GM23338 (cell line): ENCODE measurements at regions not wholly inside any gene's neighbourhood (a gene's known extent, or its start where the extent isn't known, plus 50 kb on each side); places are given as distances from the start of the nearest gene placed in this dataset.

ENCODE experiments used
- ATAC-seq: fragments of 200-7000 bp; cut with Tn5 transposase; 3 replicates; pipeline ENCODE4 v1.9.1; 2020
- DNase-seq: peaks from one replicate; pipeline ENCODE4 v3.0.0-alpha.2; 2015; ENCODE audit warnings: low spot score
- H2AFZ ChIP-seq: fragments of 200-600 bp; sonication (generic); 2 replicates; pipeline ENCODE4 v1.8.0; 2016; ENCODE audit warnings: antibody characterized with exemption, mild to moderate bottlenecking, moderate library complexity
- H3F3A ChIP-seq: fragments of 200-600 bp; sonication (generic); replicated peaks from 2 replicates; pipeline ENCODE4 v1.8.0; 2017; ENCODE audit warnings: antibody characterized with exemption, mixed run types, low read depth
- H3K27ac ChIP-seq: fragments of 200-600 bp; sonication (generic); 2 replicates; pipeline ENCODE4 v1.6.1; 2016; ENCODE audit warnings: low read depth
- H3K27me3 ChIP-seq: fragments of 200-600 bp; sonication (generic); 2 replicates; pipeline ENCODE4 v1.8.0; 2016; ENCODE audit warnings: mild to moderate bottlenecking, mixed run types, moderate library complexity; ENCODE audit not compliant: insufficient read depth
- H3K36me3 ChIP-seq: fragments of 200-600 bp; sonication (generic); 2 replicates; pipeline ENCODE4 v1.8.0; 2016; ENCODE audit warnings: mild to moderate bottlenecking; ENCODE audit not compliant: insufficient read depth
- H3K4me1 ChIP-seq: fragments of 200-600 bp; sonication (generic); 2 replicates; pipeline ENCODE4 v1.8.0; 2016; ENCODE audit warnings: mild to moderate bottlenecking, moderate library complexity; ENCODE audit not compliant: insufficient read depth
- H3K4me2 ChIP-seq: fragments of 200-600 bp; sonication (generic); 2 replicates; pipeline ENCODE4 v1.7.1; 2017; ENCODE audit warnings: mixed run types
- H3K4me3 ChIP-seq: fragments of 200-600 bp; sonication (generic); 2 replicates; pipeline ENCODE4 v1.6.1; 2016; ENCODE audit warnings: mixed run types
- H3K79me2 ChIP-seq: fragments of 200-600 bp; sonication (generic); replicated peaks from 2 replicates; pipeline ENCODE4 v1.8.0; 2017; ENCODE audit warnings: mild to moderate bottlenecking; ENCODE audit not compliant: insufficient read depth
- H3K9me2 ChIP-seq: fragments of 200-600 bp; sonication (generic); 2 replicates; pipeline ENCODE4 v1.8.0; 2017; ENCODE audit not compliant: insufficient read depth
- H4K20me1 ChIP-seq: fragments of 200-600 bp; sonication (generic); replicated peaks from 2 replicates; pipeline ENCODE4 v1.8.0; 2017; ENCODE audit warnings: mild to moderate bottlenecking; ENCODE audit not compliant: insufficient read depth
- H3K27ac Mint-ChIP-seq: 2 replicates; pipeline ENCODE4 v1.8.0; 2020; ENCODE audit warnings: inconsistent platforms, mild to moderate bottlenecking, moderate library complexity, mixed read lengths
- H3K27me3 Mint-ChIP-seq: 3 replicates; pipeline ENCODE4 v1.8.0; 2022; ENCODE audit warnings: low read depth, mild to moderate bottlenecking, moderate library complexity, mixed read lengths, inconsistent platforms; ENCODE audit not compliant: insufficient read depth, poor library complexity
- H3K36me3 Mint-ChIP-seq: 3 replicates; pipeline ENCODE4 v1.8.0; 2021; ENCODE audit warnings: low read depth, mild to moderate bottlenecking, inconsistent platforms, moderate library complexity, mixed read lengths
- H3K4me1 Mint-ChIP-seq: 3 replicates; pipeline ENCODE4 v1.8.0; 2020; ENCODE audit warnings: mild to moderate bottlenecking, inconsistent platforms, mixed read lengths
- H3K4me3 Mint-ChIP-seq: 3 replicates; pipeline ENCODE4 v1.8.0; 2021; ENCODE audit warnings: moderate library complexity, mild to moderate bottlenecking, inconsistent platforms, mixed read lengths
- H3K9me3 Mint-ChIP-seq: 3 replicates; pipeline ENCODE4 v1.8.0; 2020; ENCODE audit warnings: moderate library complexity, mild to moderate bottlenecking, inconsistent platforms, mixed read lengths
- CREB1 ChIP-seq: fragments of 250-450 bp; sonication (Bioruptor Pico); IDR thresholded peaks from 2 replicates; pipeline ENCODE4 v1.5.0; 2020; ENCODE audit warnings: low read depth, mild to moderate bottlenecking, moderate library complexity
- EZH2 ChIP-seq: fragments of 200-600 bp; sonication (generic); IDR thresholded peaks from one replicate; pipeline ENCODE4 v1.8.0; 2017; ENCODE audit warnings: antibody characterized with exemption, mild to moderate bottlenecking, low read depth; ENCODE audit not compliant: unreplicated experiment
- JUNB ChIP-seq: IDR thresholded peaks from one replicate; pipeline ENCODE4 v1.6.1; 2016; ENCODE audit warnings: antibody characterized with exemption; ENCODE audit not compliant: unreplicated experiment
- STAT1 ChIP-seq: IDR thresholded peaks from one replicate; pipeline ENCODE4 v1.6.1; 2016; ENCODE audit warnings: antibody characterized with exemption; ENCODE audit not compliant: unreplicated experiment
- ZNF114 ChIP-seq: fragments of 250-450 bp; sonication (Bioruptor Pico); IDR thresholded peaks from 2 replicates; pipeline ENCODE4 v1.5.0; 2020; ENCODE audit warnings: mild to moderate bottlenecking, moderate library complexity
- ZNF331 ChIP-seq: fragments of 250-450 bp; sonication (Bioruptor Pico); IDR thresholded peaks from 2 replicates; pipeline ENCODE4 v1.5.0; 2020; ENCODE audit warnings: low read depth, mild to moderate bottlenecking, moderate library complexity
- TF ChIP-seq, protein P1 (sequence below), 2 experiments: fragments of 200-600 bp in 1 of 2; sonication (generic) in 1 of 2; conservative IDR thresholded peaks; 2 replicates each; pipeline versions ENCODE4 v1.5.1 to v1.6.1; 2016 to 2017; ENCODE audit warnings: antibody characterized with exemption in 2 of 2, low read depth in 2 of 2, mild to moderate bottlenecking in 2 of 2, moderate library complexity in 1 of 2
- TF ChIP-seq, protein P2 (sequence below): fragments of 250-450 bp; sonication (Bioruptor Pico); IDR thresholded peaks from 2 replicates; pipeline ENCODE4 v1.5.0; 2020; ENCODE audit warnings: mild to moderate bottlenecking, moderate library complexity
- TF ChIP-seq, protein P3 (sequence below): IDR thresholded peaks from 2 replicates; pipeline ENCODE4 v1.6.1; 2016; ENCODE audit warnings: antibody characterized with exemption
- TF ChIP-seq, protein P4 (sequence below): IDR thresholded peaks from one replicate; pipeline ENCODE4 v1.6.1; 2018; ENCODE audit warnings: antibody characterized with exemption; ENCODE audit not compliant: unreplicated experiment

DNA sequence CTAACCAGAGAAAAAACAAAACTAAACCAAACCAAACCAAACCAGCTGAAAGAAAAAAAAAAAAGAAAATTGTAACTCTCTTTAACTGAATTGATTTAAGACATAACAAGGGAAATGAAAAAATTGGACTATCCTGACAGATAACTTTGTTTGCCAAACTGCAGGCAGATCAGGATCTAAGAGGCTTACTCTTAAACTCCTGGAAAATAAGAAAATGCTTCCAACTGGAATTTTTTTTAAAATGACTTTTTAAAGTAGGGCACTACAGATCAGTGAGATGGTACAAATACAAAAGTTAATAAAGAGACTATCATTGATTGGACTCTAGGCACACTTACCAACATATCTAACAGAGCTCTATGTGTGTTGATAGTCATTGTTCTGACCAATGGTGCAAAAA is 125.5 kb upstream of the KCNJ16 start:
- H3K4me1 Mint-ChIP-seq: no peaks in the 10 kb centered on the region

More for the DNA sequence above, 125.5 kb upstream of the KCNJ16 start:
- Histone ChIP-seq H2AFZ (no peak overlapping the region), H3K4me3 (no peak overlapping the region), H3K27me3 (no peaks in the 10 kb centered on the region), H4K20me1 (no peaks in the 10 kb centered on the region), H3K4me1 (no peaks in the 10 kb centered on the region), H3K27ac (no peak overlapping the region), H3K9me2 (no peaks in the 10 kb centered on the region), H3F3A (no peaks in the 10 kb centered on the region), H3K4me2 (no peak overlapping the region), H3K36me3 (no peaks in the 10 kb centered on the region), H3K79me2 (no peaks in the 10 kb centered on the region)
- no peak for ATAC-seq
- no peak overlapping the region for H3K27ac Mint-ChIP-seq
- no peak overlapping the region for H3K4me3 Mint-ChIP-seq
- H3K9me3 Mint-ChIP-seq: no peaks in the 10 kb centered on the region
- no peak for DNase-seq
- H3K27me3 Mint-ChIP-seq: peaks cover 2% of the 10 kb centered on the region
- no peaks in the 10 kb centered on the region for H3K36me3 Mint-ChIP-seq
- TF ChIP-seq ZNF331 (no peak), JUNB (no peak), EZH2 (no peak), CREB1 (CRISPR knock-in tag) (no peak), ZNF114 (CRISPR knock-in tag) (no peak), STAT1 (no peak)
- TF ChIP-seq, protein P1, sequence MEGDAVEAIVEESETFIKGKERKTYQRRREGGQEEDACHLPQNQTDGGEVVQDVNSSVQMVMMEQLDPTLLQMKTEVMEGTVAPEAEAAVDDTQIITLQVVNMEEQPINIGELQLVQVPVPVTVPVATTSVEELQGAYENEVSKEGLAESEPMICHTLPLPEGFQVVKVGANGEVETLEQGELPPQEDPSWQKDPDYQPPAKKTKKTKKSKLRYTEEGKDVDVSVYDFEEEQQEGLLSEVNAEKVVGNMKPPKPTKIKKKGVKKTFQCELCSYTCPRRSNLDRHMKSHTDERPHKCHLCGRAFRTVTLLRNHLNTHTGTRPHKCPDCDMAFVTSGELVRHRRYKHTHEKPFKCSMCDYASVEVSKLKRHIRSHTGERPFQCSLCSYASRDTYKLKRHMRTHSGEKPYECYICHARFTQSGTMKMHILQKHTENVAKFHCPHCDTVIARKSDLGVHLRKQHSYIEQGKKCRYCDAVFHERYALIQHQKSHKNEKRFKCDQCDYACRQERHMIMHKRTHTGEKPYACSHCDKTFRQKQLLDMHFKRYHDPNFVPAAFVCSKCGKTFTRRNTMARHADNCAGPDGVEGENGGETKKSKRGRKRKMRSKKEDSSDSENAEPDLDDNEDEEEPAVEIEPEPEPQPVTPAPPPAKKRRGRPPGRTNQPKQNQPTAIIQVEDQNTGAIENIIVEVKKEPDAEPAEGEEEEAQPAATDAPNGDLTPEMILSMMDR (conservative IDR thresholded peaks at IDR 0.05; ENCODE audit: low read depth in 2 of 2): no peak
- TF ChIP-seq, protein P2, sequence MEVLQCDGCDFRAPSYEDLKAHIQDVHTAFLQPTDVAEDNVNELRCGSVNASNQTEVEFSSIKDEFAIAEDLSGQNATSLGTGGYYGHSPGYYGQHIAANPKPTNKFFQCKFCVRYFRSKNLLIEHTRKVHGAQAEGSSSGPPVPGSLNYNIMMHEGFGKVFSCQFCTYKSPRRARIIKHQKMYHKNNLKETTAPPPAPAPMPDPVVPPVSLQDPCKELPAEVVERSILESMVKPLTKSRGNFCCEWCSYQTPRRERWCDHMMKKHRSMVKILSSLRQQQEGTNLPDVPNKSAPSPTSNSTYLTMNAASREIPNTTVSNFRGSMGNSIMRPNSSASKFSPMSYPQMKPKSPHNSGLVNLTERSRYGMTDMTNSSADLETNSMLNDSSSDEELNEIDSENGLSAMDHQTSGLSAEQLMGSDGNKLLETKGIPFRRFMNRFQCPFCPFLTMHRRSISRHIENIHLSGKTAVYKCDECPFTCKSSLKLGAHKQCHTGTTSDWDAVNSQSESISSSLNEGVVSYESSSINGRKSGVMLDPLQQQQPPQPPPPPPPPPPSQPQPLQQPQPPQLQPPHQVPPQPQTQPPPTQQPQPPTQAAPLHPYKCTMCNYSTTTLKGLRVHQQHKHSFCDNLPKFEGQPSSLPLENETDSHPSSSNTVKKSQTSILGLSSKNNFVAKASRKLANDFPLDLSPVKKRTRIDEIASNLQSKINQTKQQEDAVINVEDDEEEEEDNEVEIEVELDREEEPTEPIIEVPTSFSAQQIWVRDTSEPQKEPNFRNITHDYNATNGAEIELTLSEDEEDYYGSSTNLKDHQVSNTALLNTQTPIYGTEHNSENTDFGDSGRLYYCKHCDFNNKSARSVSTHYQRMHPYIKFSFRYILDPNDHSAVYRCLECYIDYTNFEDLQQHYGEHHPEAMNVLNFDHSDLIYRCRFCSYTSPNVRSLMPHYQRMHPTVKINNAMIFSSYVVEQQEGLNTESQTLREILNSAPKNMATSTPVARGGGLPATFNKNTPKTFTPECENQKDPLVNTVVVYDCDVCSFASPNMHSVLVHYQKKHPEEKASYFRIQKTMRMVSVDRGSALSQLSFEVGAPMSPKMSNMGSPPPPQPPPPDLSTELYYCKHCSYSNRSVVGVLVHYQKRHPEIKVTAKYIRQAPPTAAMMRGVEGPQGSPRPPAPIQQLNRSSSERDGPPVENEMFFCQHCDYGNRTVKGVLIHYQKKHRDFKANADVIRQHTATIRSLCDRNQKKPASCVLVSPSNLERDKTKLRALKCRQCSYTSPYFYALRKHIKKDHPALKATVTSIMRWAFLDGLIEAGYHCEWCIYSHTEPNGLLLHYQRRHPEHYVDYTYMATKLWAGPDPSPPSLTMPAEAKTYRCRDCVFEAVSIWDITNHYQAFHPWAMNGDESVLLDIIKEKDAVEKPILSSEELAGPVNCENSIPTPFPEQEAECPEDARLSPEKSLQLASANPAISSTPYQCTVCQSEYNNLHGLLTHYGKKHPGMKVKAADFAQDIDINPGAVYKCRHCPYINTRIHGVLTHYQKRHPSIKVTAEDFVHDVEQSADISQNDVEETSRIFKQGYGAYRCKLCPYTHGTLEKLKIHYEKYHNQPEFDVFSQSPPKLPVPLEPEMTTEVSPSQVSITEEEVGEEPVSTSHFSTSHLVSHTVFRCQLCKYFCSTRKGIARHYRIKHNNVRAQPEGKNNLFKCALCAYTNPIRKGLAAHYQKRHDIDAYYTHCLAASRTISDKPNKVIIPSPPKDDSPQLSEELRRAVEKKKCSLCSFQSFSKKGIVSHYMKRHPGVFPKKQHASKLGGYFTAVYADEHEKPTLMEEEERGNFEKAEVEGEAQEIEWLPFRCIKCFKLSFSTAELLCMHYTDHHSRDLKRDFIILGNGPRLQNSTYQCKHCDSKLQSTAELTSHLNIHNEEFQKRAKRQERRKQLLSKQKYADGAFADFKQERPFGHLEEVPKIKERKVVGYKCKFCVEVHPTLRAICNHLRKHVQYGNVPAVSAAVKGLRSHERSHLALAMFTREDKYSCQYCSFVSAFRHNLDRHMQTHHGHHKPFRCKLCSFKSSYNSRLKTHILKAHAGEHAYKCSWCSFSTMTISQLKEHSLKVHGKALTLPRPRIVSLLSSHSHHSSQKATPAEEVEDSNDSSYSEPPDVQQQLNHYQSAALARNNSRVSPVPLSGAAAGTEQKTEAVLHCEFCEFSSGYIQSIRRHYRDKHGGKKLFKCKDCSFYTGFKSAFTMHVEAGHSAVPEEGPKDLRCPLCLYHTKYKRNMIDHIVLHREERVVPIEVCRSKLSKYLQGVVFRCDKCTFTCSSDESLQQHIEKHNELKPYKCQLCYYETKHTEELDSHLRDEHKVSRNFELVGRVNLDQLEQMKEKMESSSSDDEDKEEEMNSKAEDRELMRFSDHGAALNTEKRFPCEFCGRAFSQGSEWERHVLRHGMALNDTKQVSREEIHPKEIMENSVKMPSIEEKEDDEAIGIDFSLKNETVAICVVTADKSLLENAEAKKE (CRISPR knock-in tag): no peak
- TF ChIP-seq, protein P3, sequence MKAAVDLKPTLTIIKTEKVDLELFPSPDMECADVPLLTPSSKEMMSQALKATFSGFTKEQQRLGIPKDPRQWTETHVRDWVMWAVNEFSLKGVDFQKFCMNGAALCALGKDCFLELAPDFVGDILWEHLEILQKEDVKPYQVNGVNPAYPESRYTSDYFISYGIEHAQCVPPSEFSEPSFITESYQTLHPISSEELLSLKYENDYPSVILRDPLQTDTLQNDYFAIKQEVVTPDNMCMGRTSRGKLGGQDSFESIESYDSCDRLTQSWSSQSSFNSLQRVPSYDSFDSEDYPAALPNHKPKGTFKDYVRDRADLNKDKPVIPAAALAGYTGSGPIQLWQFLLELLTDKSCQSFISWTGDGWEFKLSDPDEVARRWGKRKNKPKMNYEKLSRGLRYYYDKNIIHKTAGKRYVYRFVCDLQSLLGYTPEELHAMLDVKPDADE: no peak
- TF ChIP-seq, protein P4, sequence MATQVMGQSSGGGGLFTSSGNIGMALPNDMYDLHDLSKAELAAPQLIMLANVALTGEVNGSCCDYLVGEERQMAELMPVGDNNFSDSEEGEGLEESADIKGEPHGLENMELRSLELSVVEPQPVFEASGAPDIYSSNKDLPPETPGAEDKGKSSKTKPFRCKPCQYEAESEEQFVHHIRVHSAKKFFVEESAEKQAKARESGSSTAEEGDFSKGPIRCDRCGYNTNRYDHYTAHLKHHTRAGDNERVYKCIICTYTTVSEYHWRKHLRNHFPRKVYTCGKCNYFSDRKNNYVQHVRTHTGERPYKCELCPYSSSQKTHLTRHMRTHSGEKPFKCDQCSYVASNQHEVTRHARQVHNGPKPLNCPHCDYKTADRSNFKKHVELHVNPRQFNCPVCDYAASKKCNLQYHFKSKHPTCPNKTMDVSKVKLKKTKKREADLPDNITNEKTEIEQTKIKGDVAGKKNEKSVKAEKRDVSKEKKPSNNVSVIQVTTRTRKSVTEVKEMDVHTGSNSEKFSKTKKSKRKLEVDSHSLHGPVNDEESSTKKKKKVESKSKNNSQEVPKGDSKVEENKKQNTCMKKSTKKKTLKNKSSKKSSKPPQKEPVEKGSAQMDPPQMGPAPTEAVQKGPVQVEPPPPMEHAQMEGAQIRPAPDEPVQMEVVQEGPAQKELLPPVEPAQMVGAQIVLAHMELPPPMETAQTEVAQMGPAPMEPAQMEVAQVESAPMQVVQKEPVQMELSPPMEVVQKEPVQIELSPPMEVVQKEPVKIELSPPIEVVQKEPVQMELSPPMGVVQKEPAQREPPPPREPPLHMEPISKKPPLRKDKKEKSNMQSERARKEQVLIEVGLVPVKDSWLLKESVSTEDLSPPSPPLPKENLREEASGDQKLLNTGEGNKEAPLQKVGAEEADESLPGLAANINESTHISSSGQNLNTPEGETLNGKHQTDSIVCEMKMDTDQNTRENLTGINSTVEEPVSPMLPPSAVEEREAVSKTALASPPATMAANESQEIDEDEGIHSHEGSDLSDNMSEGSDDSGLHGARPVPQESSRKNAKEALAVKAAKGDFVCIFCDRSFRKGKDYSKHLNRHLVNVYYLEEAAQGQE: no peak
